ENCODE measurements at regions not wholly inside any gene's neighbourhood (a gene's known extent, or its start where the extent isn't known, plus 50 kb on each side); places are given as distances from the start of the nearest gene placed in this dataset.

- DNase-seq (ENCODE audit: low read depth in 2 of 2), result no peak
Measured at GRCh38 chr7:39888171-39888853, 61.7 kb upstream of the CDK13 start.

- no peak for DNase-seq (ENCODE audit: low read depth in 2 of 2)
Measured at GRCh38 chr7:39890411-39890810, 59.6 kb upstream of the CDK13 start.

- DNase-seq (ENCODE audit: low read depth in 2 of 2), result no peak
Measured at GRCh38 chr7:39891894-39892293, 58.2 kb upstream of the CDK13 start.

- DNase-seq (ENCODE audit: low read depth in 2 of 2), result no peak
Measured at GRCh38 chr7:39892361-39892760, 57.7 kb upstream of the CDK13 start.

- no peak for DNase-seq (ENCODE audit: low read depth in 2 of 2)
Measured at GRCh38 chr7:39894904-39895303, 55.2 kb upstream of the CDK13 start.

GRCh38 chr7:39896840-39897239, 53.2 kb upstream of the CDK13 start:
- DNase-seq (ENCODE audit: low read depth in 2 of 2), result no peak

GRCh38 chr7:39898867-39899266, 51.2 kb upstream of the CDK13 start:
- no peak for DNase-seq (ENCODE audit: low read depth in 2 of 2)
